ENCODE measurements at regions not wholly inside any gene's neighbourhood (a gene's known extent, or its start where the extent isn't known, plus 50 kb on each side); places are given as distances from the start of the nearest gene placed in this dataset.
"Not testable (repeated sequence)": the region's sequence is repeated elsewhere in the genome, so short reads cannot be mapped to it uniquely, and the experiment has no call there.

- H3K27me3 ChIP-seq (ENCODE audit: control insufficient read depth in 1 of 2, insufficient read depth in 2 of 2, low read length in 1 of 2); H3K36me3 ChIP-seq (ENCODE audit: control insufficient read depth in 1 of 2, insufficient read depth in 2 of 2, low read length in 1 of 2); H3K27ac ChIP-seq (ENCODE audit: low read depth in 1 of 2, low read length in 2 of 2); DNase-seq; ATAC-seq (ENCODE audit: low FRiP score); intact Hi-C loops (cut with DNase I); H3K4me3 ChIP-seq (ENCODE audit: low read length in 2 of 2); H3K9me3 ChIP-seq (ENCODE audit: control insufficient read depth, low read length); H3K4me1 ChIP-seq (ENCODE audit: control insufficient read depth in 1 of 2, insufficient read depth in 2 of 2, low read length in 2 of 2): not testable (repeated sequence)
- WGBS, 2 donors = 47 to 50% methylated on average over 7 of the region's 7 CpGs
Observed at GRCh38 chr21:10445685-10446084, 75.7 kb upstream of the TPTE start.

GRCh38 chr21:10449451-10449850, 71.9 kb upstream of the TPTE start:
- H3K27me3 ChIP-seq (ENCODE audit: control insufficient read depth in 1 of 2, insufficient read depth in 2 of 2, low read length in 1 of 2); H3K36me3 ChIP-seq (ENCODE audit: control insufficient read depth in 1 of 2, insufficient read depth in 2 of 2, low read length in 1 of 2); H3K27ac ChIP-seq (ENCODE audit: low read depth in 1 of 2, low read length in 2 of 2); intact Hi-C loops (cut with DNase I); ATAC-seq (ENCODE audit: low FRiP score); H3K9me3 ChIP-seq (ENCODE audit: control insufficient read depth, low read length); DNase-seq; H3K4me1 ChIP-seq (ENCODE audit: control insufficient read depth in 1 of 2, insufficient read depth in 2 of 2, low read length in 2 of 2); H3K4me3 ChIP-seq (ENCODE audit: low read length in 2 of 2): not testable (repeated sequence)
- WGBS, 2 donors = 67 to 73% methylated on average over 8 of the region's 8 CpGs

- H3K4me1 ChIP-seq (ENCODE audit: control insufficient read depth in 1 of 2, insufficient read depth in 2 of 2, low read length in 2 of 2); H3K4me3 ChIP-seq (ENCODE audit: low read length in 2 of 2); H3K9me3 ChIP-seq (ENCODE audit: control insufficient read depth, low read length); intact Hi-C loops (cut with DNase I); DNase-seq; H3K36me3 ChIP-seq (ENCODE audit: control insufficient read depth in 1 of 2, insufficient read depth in 2 of 2, low read length in 1 of 2); ATAC-seq (ENCODE audit: low FRiP score); H3K27ac ChIP-seq (ENCODE audit: low read depth in 1 of 2, low read length in 2 of 2); H3K27me3 ChIP-seq (ENCODE audit: control insufficient read depth in 1 of 2, insufficient read depth in 2 of 2, low read length in 1 of 2): not testable (repeated sequence)
- WGBS, 2 donors = 54 to 61% methylated on average over 6 of the region's 6 CpGs
Observed at GRCh38 chr21:10451274-10451673, 70.1 kb upstream of the TPTE start.

GRCh38 chr21:10457765-10458164, 63.6 kb upstream of the TPTE start:
- WGBS, 2 donors = 37 to 49% methylated on average over 2 of the region's 2 CpGs
- ATAC-seq (ENCODE audit: low FRiP score) = peak; percentile 8
- H3K9me3 ChIP-seq (ENCODE audit: control insufficient read depth, low read length); H3K27ac ChIP-seq (ENCODE audit: low read depth in 1 of 2, low read length in 2 of 2); H3K4me3 ChIP-seq (ENCODE audit: low read length in 2 of 2); H3K4me1 ChIP-seq (ENCODE audit: control insufficient read depth in 1 of 2, insufficient read depth in 2 of 2, low read length in 2 of 2); H3K27me3 ChIP-seq (ENCODE audit: control insufficient read depth in 1 of 2, insufficient read depth in 2 of 2, low read length in 1 of 2); DNase-seq; H3K36me3 ChIP-seq (ENCODE audit: control insufficient read depth in 1 of 2, insufficient read depth in 2 of 2, low read length in 1 of 2); intact Hi-C loops (cut with DNase I): not testable (repeated sequence)

- intact Hi-C loops (cut with DNase I); ATAC-seq (ENCODE audit: low FRiP score); H3K4me1 ChIP-seq (ENCODE audit: control insufficient read depth in 1 of 2, insufficient read depth in 2 of 2, low read length in 2 of 2); H3K9me3 ChIP-seq (ENCODE audit: control insufficient read depth, low read length); H3K4me3 ChIP-seq (ENCODE audit: low read length in 2 of 2); H3K36me3 ChIP-seq (ENCODE audit: control insufficient read depth in 1 of 2, insufficient read depth in 2 of 2, low read length in 1 of 2); H3K27me3 ChIP-seq (ENCODE audit: control insufficient read depth in 1 of 2, insufficient read depth in 2 of 2, low read length in 1 of 2); H3K27ac ChIP-seq (ENCODE audit: low read depth in 1 of 2, low read length in 2 of 2): not testable (repeated sequence)
- peak in 1 of 2 donors; percentile 42 for DNase-seq
- WGBS, 2 donors = 53 to 60% methylated on average over 5 of the region's 5 CpGs
Observed at GRCh38 chr21:10460957-10461356, 60.4 kb upstream of the TPTE start.

- intact Hi-C loops (cut with DNase I); H3K27ac ChIP-seq (ENCODE audit: low read depth in 1 of 2, low read length in 2 of 2); ATAC-seq (ENCODE audit: low FRiP score); H3K27me3 ChIP-seq (ENCODE audit: control insufficient read depth in 1 of 2, insufficient read depth in 2 of 2, low read length in 1 of 2); H3K36me3 ChIP-seq (ENCODE audit: control insufficient read depth in 1 of 2, insufficient read depth in 2 of 2, low read length in 1 of 2); H3K4me3 ChIP-seq (ENCODE audit: low read length in 2 of 2); H3K9me3 ChIP-seq (ENCODE audit: control insufficient read depth, low read length); H3K4me1 ChIP-seq (ENCODE audit: control insufficient read depth in 1 of 2, insufficient read depth in 2 of 2, low read length in 2 of 2): not testable (repeated sequence)
- 62 to 64% methylated on average over 8 of the region's 8 CpGs for WGBS, 2 donors
- peak in 1 of 2 donors; percentile 60 for DNase-seq
Observed at GRCh38 chr21:10461445-10461844, 59.9 kb upstream of the TPTE start.

- Histone ChIP-seq H3K27ac (ENCODE audit: low read depth in 1 of 2, low read length in 2 of 2) (no peak overlapping the region), H3K9me3 (ENCODE audit: control insufficient read depth, low read length) (no peaks in the 10 kb centered on the region), H3K27me3 (ENCODE audit: control insufficient read depth in 1 of 2, insufficient read depth in 2 of 2, low read length in 1 of 2) (no peaks in the 10 kb centered on the region), H3K4me1 (ENCODE audit: control insufficient read depth in 1 of 2, insufficient read depth in 2 of 2, low read length in 2 of 2) (no peaks in the 10 kb centered on the region), H3K4me3 (ENCODE audit: low read length in 2 of 2) (no peak overlapping the region), H3K36me3 (ENCODE audit: control insufficient read depth in 1 of 2, insufficient read depth in 2 of 2, low read length in 1 of 2) (no peaks in the 10 kb centered on the region)
- intact Hi-C loops (cut with DNase I) = no loop called here
- 36 to 41% methylated on average over 5 of the region's 5 CpGs for WGBS, 2 donors
- ATAC-seq (ENCODE audit: low FRiP score) = no peak
- DNase-seq = no peak
Observed at GRCh38 chr21:10463156-10463555, 58.2 kb upstream of the TPTE start.

GRCh38 chr21:10464975-10465374, 56.4 kb upstream of the TPTE start:
- Histone ChIP-seq H3K4me3 (ENCODE audit: low read length in 2 of 2) (no peak overlapping the region), H3K4me1 (ENCODE audit: control insufficient read depth in 1 of 2, insufficient read depth in 2 of 2, low read length in 2 of 2) (no peaks in the 10 kb centered on the region), H3K9me3 (ENCODE audit: control insufficient read depth, low read length) (no peaks in the 10 kb centered on the region), H3K27me3 (ENCODE audit: control insufficient read depth in 1 of 2, insufficient read depth in 2 of 2, low read length in 1 of 2) (no peaks in the 10 kb centered on the region), H3K36me3 (ENCODE audit: control insufficient read depth in 1 of 2, insufficient read depth in 2 of 2, low read length in 1 of 2) (no peaks in the 10 kb centered on the region), H3K27ac (ENCODE audit: low read depth in 1 of 2, low read length in 2 of 2) (no peak overlapping the region)
- peak; percentile 0 for ATAC-seq (ENCODE audit: low FRiP score)
- no peak for DNase-seq
- intact Hi-C loops (cut with DNase I) = no loop called here
- WGBS, 2 donors = 34 to 37% methylated on average over 3 of the region's 3 CpGs

GRCh38 chr21:10465524-10466110, 55.8 kb upstream of the TPTE start:
- H3K27ac ChIP-seq (ENCODE audit: low read depth in 1 of 2, low read length in 2 of 2); H3K4me3 ChIP-seq (ENCODE audit: low read length in 2 of 2); H3K4me1 ChIP-seq (ENCODE audit: control insufficient read depth in 1 of 2, insufficient read depth in 2 of 2, low read length in 2 of 2); H3K9me3 ChIP-seq (ENCODE audit: control insufficient read depth, low read length); intact Hi-C loops (cut with DNase I); H3K36me3 ChIP-seq (ENCODE audit: control insufficient read depth in 1 of 2, insufficient read depth in 2 of 2, low read length in 1 of 2); H3K27me3 ChIP-seq (ENCODE audit: control insufficient read depth in 1 of 2, insufficient read depth in 2 of 2, low read length in 1 of 2): not testable (repeated sequence)
- ATAC-seq (ENCODE audit: low FRiP score) (peak; percentile 20), DNase-seq (peak; percentile 55 to 85)
- WGBS, 2 donors = 61% methylated on average over 10 of the region's 10 CpGs

Data from aorta (tissue), 5 donors.